IPS-15b (cell line): ENCODE measurements at regions not wholly inside any gene's neighbourhood (a gene's known extent, or its start where the extent isn't known, plus 50 kb on each side); places are given as distances from the start of the nearest gene placed in this dataset.

Experiments
- H3K27me3 ChIP-seq: one replicate; pipeline ENCODE4 v1.6.1; 2013; ENCODE audit warnings: low read length; ENCODE audit not compliant: control insufficient read depth, insufficient read depth
- H3K36me3 ChIP-seq: one replicate; pipeline ENCODE4 v1.6.1; 2013; ENCODE audit warnings: low read length; ENCODE audit not compliant: control insufficient read depth, insufficient read depth
- H3K4me1 ChIP-seq: one replicate; pipeline ENCODE4 v1.6.1; 2013; ENCODE audit warnings: mild to moderate bottlenecking, low read length; ENCODE audit not compliant: control insufficient read depth, insufficient read depth
- H3K4me3 ChIP-seq: one replicate; pipeline ENCODE4 v1.5.1; 2013; ENCODE audit warnings: low read depth, low read length
- H3K9ac ChIP-seq: one replicate; pipeline ENCODE4 v1.6.1; 2013; ENCODE audit warnings: low read depth, mild to moderate bottlenecking, low read length
- H3K9me3 ChIP-seq: one replicate; pipeline ENCODE4 v1.6.1; 2013; ENCODE audit warnings: mild to moderate bottlenecking, low read length; ENCODE audit not compliant: control insufficient read depth, insufficient read depth

DNA sequence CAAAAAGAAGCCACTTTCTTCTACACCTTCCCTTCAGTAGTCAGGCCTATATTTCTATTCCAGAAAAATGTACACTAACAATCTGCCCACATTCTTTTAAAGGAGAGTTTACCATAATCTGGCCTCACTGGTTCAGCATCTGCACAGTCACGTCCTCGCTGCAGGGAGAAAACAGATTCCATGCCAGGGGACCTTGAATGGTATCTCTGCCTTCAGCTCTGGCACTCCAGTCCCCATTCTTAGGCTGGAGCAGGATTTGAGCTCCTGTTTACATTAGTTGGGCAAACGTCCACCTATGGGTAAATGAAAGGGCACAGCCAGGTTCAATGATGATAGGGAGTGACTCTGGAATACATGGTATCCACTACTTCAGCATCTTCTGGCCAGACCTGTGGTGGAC lies 371.0 kb upstream of the MTPN start:
- Histone ChIP-seq H3K36me3 (no peaks in the 10 kb centered on the region), H3K27me3 (no peaks in the 10 kb centered on the region), H3K9ac (no peak overlapping the region), H3K4me1 (no peaks in the 10 kb centered on the region), H3K4me3 (no peak overlapping the region), H3K9me3 (no peaks in the 10 kb centered on the region)

DNA sequence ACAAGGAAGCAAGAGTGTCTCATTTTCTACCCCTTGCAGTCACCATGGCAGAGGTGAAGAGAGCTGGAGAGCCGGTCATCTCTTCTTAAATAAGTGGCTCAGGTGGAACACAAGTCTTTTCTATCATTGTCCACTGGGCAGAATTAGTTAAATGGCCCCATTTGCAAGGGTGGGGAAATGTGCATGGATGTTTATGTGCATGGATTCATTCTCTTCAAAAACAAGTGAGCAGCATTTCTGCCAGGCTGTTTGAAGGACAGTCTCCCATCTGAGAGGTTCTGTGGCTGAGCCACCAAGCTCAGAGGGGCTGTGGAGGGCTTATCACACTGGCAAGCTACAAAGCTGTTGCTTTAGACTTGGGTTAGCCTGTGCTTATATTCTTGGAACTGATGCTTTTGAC lies 370.3 kb upstream of the MTPN start:
- Histone ChIP-seq H3K4me1 (no peaks in the 10 kb centered on the region), H3K4me3 (no peak overlapping the region), H3K27me3 (no peaks in the 10 kb centered on the region), H3K36me3 (no peaks in the 10 kb centered on the region), H3K9ac (no peak overlapping the region), H3K9me3 (no peaks in the 10 kb centered on the region)

- H3K4me1 ChIP-seq: no peaks in the 10 kb centered on the region
- H3K36me3 ChIP-seq: no peaks in the 10 kb centered on the region
- H3K9me3 ChIP-seq: no peaks in the 10 kb centered on the region
- H3K27me3 ChIP-seq: no peaks in the 10 kb centered on the region
- no peak overlapping the region for H3K4me3 ChIP-seq
- H3K9ac ChIP-seq: no peak overlapping the region
These were observed 365.1 kb upstream of the MTPN start for GRCh38 chr7:136342251-136342650.

DNA sequence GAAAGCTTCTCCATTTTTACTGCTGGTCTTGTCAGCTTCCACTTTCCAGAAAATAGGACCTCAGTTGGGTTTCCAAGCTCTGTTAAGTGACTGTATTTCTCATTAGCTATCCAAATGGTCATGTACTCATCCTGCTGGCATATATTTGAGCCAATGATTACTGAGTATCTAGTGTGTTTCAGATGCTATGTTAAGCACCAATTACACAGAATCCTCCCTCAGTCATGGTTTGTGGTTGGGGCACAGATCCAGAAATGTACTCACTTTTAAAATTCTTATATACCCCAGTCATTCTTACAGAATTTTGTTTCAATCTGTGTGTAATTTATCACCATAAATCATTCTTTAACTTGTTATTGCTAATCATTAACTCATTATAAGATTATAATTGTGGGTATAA lies 362.3 kb upstream of the MTPN start:
- Histone ChIP-seq H3K36me3 (no peaks in the 10 kb centered on the region), H3K4me3 (no peak overlapping the region), H3K9me3 (no peaks in the 10 kb centered on the region), H3K9ac (no peak overlapping the region), H3K4me1 (no peaks in the 10 kb centered on the region), H3K27me3 (no peaks in the 10 kb centered on the region)

DNA sequence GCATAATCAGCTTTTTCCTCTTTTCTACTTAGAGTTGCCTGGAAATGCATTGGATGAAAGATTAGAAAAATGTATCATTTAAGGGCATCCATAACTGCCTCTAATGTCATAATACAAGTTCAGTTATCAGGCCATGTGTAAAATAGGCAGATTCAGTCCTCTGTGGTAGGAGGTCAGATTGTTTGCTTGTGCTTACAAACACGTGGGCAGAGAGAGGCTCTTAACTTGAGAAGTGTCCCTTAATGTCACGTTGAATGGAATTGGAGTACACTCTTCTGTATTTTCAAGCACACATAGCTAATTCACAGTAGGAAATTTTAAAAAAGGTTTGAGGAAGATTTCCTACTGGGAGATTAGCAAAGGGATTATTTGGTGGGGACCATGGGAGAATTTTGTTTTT lies 359.8 kb upstream of the MTPN start:
- no peak overlapping the region for H3K9ac ChIP-seq
- no peaks in the 10 kb centered on the region for H3K4me1 ChIP-seq
- H3K36me3 ChIP-seq: no peaks in the 10 kb centered on the region
- no peak overlapping the region for H3K4me3 ChIP-seq
- H3K9me3 ChIP-seq: no peaks in the 10 kb centered on the region
- H3K27me3 ChIP-seq: no peaks in the 10 kb centered on the region

DNA sequence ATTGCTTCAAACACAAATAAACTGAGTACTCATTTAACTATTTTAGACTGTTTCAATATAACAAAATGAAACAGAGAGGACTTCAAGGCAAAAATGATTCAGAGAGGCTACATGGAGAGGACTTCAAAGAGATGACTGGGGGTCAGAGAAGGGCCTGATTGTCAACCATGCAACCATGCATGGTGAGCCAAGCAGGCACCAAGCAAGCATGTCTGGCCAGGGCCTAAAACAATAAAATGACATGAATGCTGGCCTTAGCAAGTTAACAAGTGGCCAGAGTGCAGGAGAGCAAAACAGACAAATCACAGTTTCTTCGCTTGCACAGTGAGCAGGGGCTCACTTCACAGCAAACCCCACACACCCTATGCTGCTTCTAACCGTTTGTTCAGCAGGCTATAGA lies 356.5 kb upstream of the MTPN start:
- Histone ChIP-seq H3K4me1 (no peaks in the 10 kb centered on the region), H3K36me3 (no peaks in the 10 kb centered on the region), H3K9ac (no peak overlapping the region), H3K4me3 (no peak overlapping the region), H3K9me3 (no peaks in the 10 kb centered on the region), H3K27me3 (no peaks in the 10 kb centered on the region)

DNA sequence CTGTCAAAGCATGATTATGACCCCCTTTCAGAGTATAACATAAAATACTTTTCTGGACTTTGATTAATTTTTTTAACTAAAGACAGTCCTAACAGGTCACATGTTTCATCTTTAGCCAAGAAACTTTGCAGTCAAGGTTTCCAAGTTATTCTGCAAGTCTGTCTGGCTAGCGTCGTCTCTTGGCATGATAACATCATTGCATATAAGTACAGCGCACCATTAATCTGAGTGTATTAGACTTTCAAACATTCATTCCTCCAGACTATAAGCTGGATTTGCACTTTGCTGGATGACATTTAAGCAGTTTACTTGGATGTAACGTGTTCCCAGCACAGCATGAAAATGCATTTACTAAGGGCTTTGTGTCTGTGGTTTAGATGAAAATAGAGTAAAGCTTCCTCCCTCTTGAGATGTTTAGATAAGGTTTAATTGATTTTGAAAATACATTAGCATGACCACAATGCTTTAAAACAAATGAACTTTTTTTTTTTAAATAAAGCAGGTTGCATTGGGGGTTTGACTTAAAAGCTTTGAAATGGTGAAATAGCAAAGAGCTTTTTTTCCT lies 349.0 kb upstream of the MTPN start:
- Histone ChIP-seq H3K4me3 (no peak overlapping the region), H3K9ac (no peak overlapping the region), H3K27me3 (no peaks in the 10 kb centered on the region), H3K36me3 (no peaks in the 10 kb centered on the region), H3K9me3 (no peaks in the 10 kb centered on the region), H3K4me1 (no peaks in the 10 kb centered on the region)

DNA sequence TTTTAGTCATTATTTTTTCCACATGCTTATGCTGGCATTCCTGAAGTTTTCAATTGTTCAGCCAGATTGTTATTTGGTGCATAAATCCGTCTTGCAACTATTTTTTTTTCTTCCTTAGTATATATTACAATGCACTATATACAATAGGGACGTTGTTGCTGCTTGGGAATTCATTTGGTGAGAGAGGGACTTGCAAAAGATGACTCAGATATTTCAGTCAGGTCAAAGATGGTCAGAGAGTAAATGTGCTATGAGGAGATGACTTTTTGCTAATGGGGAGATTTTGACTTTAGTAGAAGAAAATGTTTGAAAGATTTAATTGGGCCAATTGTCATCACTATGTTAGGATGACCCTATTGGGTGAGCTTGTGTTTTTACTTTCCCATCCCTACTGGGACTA lies 348.4 kb upstream of the MTPN start:
- Histone ChIP-seq H3K4me1 (no peaks in the 10 kb centered on the region), H3K27me3 (no peaks in the 10 kb centered on the region), H3K36me3 (no peaks in the 10 kb centered on the region), H3K4me3 (no peak overlapping the region), H3K9me3 (no peaks in the 10 kb centered on the region), H3K9ac (no peak overlapping the region)

GRCh38 chr7:136325027-136325426 lies 347.9 kb upstream of the MTPN start:
- Histone ChIP-seq H3K4me1 (no peaks in the 10 kb centered on the region), H3K36me3 (no peaks in the 10 kb centered on the region), H3K27me3 (no peaks in the 10 kb centered on the region), H3K4me3 (no peak overlapping the region), H3K9me3 (no peaks in the 10 kb centered on the region), H3K9ac (no peak overlapping the region)

DNA sequence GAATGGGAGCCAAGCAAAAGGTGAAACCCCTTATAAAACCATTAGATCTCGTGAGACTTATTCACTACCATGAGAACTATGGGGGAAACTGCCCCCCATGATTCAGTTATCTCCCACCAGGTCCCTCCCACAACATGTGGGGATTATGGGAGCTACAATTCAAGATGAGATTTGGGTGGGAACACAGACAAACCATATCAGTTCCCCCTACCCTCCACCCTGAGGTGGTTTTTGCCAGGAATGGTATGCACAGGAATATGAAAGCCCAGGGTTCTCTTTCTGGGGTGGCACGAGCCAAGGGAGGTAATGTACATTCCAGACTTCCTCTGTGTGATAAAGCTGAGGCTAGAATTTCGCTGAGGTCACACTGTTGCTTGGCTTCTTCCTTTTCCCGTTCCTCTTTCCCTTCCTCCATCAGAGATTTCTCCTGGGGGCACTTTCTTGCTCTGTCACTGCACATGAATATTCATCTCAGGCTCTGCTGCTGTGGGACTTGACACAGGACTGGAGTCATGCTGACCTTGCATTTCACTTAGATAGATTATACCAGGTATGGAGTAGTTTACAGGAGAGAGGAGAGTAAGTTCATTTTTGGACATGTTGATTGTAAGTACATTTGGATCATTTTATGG lies 347.0 kb upstream of the MTPN start:
- no peak overlapping the region for H3K9ac ChIP-seq
- H3K4me3 ChIP-seq: no peak overlapping the region
- H3K36me3 ChIP-seq: no peaks in the 10 kb centered on the region
- no peaks in the 10 kb centered on the region for H3K27me3 ChIP-seq
- H3K4me1 ChIP-seq: no peaks in the 10 kb centered on the region
- no peaks in the 10 kb centered on the region for H3K9me3 ChIP-seq

- Histone ChIP-seq H3K36me3 (no peaks in the 10 kb centered on the region), H3K4me1 (no peaks in the 10 kb centered on the region), H3K9ac (no peak overlapping the region), H3K4me3 (no peak overlapping the region), H3K27me3 (no peaks in the 10 kb centered on the region), H3K9me3 (no peaks in the 10 kb centered on the region)
These were observed 335.4 kb upstream of the MTPN start for GRCh38 chr7:136312592-136312991.

- Histone ChIP-seq H3K4me3 (no peak overlapping the region), H3K9ac (no peak overlapping the region), H3K4me1 (no peaks in the 10 kb centered on the region), H3K36me3 (no peaks in the 10 kb centered on the region), H3K27me3 (no peaks in the 10 kb centered on the region), H3K9me3 (no peaks in the 10 kb centered on the region)
These were observed 332.2 kb upstream of the MTPN start for GRCh38 chr7:136309407-136309806.
